HAP-1 (cell line): ENCODE measurements at regions not wholly inside any gene's neighbourhood (a gene's known extent, or its start where the extent isn't known, plus 50 kb on each side); places are given as distances from the start of the nearest gene placed in this dataset.

Experiments
- DNase-seq, 2 experiments: peaks; one replicate each; pipeline ENCODE4 v3.0.0-alpha.2; 2016 to 2020; ENCODE audit warnings: low spot score in 2 of 2
- H3K27me3 ChIP-seq: fragments of 250-450 bp; sonication (Bioruptor Pico); 2 replicates; pipeline ENCODE4 v1.5.1; 2020; ENCODE audit warnings: low read depth, mild to moderate bottlenecking, moderate library complexity
- H3K36me3 ChIP-seq: fragments of 250-450 bp; sonication (Bioruptor Pico); replicated peaks from 2 replicates; pipeline ENCODE4 v1.5.1; 2020; ENCODE audit warnings: mild to moderate bottlenecking
- H3K4me1 ChIP-seq: fragments of 250-450 bp; sonication (Bioruptor Pico); 2 replicates; pipeline ENCODE4 v1.5.1; 2020; ENCODE audit warnings: mild to moderate bottlenecking
- H3K4me3 ChIP-seq: fragments of 250-450 bp; sonication (Bioruptor Pico); 2 replicates; pipeline ENCODE4 v1.5.1; 2020; ENCODE audit warnings: mild to moderate bottlenecking, moderate library complexity
- H3K9me3 ChIP-seq: fragments of 250-450 bp; sonication (Bioruptor Pico); 2 replicates; pipeline ENCODE4 v1.5.1; 2020; ENCODE audit warnings: mild to moderate bottlenecking, moderate library complexity
- in situ Hi-C: fragments of 300-500 bp; cut with MboI; formaldehyde crosslinking; loops from 3 replicates; pipeline ENCODE4 v1.14.3; 2020; ENCODE audit warnings: low sequenced_read_pairs, inconsistent platforms, mixed read lengths

DNA sequence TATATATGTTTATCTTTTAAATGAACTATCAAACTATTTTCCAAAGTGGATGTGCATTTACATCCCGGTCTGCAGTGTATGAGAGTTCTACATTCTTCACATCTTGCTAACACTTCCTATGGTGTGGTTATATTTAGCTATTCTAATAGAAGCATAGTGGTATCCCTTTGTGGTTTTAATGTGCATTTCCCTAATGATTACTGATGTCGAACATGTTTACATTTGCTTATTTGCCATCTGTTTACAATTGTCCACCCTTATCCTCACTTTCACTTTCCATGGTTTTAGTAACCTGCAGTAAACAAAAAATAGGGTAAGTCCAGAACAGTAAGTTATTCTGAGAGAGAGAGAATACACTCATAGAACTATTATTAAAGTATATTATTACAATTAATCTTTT lies 360.5 kb upstream of the NAALADL2 start:
- no peaks in the 10 kb centered on the region for H3K27me3 ChIP-seq
- DNase-seq: no peak
- H3K9me3 ChIP-seq: no peaks in the 10 kb centered on the region
- no peaks in the 10 kb centered on the region for H3K36me3 ChIP-seq
- H3K4me3 ChIP-seq: no peak overlapping the region
- H3K4me1 ChIP-seq: no peaks in the 10 kb centered on the region
- in situ Hi-C loops: no loop called here

DNA sequence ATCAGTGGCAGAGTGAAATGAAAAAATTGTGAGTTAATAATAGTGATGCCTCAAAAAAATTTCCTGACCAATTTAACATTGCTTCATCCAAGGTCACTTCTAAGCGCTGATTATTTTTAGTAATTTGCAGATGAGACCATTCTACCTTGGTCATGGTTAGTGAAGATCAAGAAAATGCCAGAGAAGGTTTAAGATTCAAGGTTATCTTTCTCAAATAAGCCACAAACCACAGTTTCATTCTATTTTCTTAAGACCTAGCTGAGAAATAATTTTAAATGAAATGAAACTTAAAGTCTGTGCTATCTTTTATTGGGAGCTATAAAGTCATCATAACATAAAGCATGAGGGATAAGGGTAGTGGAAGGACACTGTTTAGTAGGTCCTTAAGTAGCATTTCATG lies 353.9 kb upstream of the NAALADL2 start:
- no peaks in the 10 kb centered on the region for H3K36me3 ChIP-seq
- no peaks in the 10 kb centered on the region for H3K9me3 ChIP-seq
- no peaks in the 10 kb centered on the region for H3K4me1 ChIP-seq
- no peak for DNase-seq
- H3K4me3 ChIP-seq: no peak overlapping the region
- H3K27me3 ChIP-seq: no peaks in the 10 kb centered on the region
- in situ Hi-C loops: no loop called here

DNA sequence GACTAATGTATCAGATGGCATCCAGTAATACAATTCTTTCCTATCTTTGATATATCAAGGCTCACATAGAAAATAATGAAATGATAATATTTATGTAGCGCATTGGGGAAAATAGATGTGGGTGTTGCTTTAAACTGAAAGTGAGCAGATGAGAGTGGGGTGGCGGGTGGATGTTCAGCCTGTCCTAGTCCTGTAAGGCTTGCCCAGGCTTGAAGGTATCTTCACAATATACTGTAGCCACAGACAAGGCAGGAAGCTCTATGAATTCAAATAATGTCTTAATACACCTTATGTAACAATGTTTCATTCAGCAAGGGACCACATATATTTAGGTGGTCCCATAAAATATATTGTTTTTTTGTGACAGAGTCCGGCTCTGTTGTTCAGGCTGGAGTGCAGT lies 334.9 kb upstream of the NAALADL2 start:
- Histone ChIP-seq H3K27me3 (no peaks in the 10 kb centered on the region), H3K4me3 (no peak overlapping the region), H3K9me3 (no peaks in the 10 kb centered on the region), H3K36me3 (no peaks in the 10 kb centered on the region), H3K4me1 (no peaks in the 10 kb centered on the region)
- in situ Hi-C loops: no loop called here
- no peak for DNase-seq

DNA sequence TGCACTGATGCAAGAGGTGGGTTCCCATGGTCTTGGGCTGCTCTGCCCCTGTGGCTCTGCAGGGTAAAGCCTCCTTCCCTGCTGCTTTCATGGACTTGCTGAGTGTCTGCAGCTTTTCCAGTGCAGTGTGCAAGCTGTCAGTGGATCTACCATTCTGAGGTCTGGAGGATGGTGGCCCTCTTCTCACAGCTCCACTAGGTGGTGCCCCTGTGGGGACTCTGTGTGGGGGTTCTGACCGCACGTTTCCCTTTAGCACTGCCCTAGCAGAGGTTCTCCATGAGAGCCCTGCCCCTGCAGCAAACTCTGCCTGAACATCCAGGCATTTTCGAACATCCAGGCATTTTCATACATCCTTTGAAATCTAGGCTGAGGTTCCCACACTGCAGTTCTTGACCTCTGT lies 329.8 kb upstream of the NAALADL2 start:
- Histone ChIP-seq H3K4me1 (peaks cover 5% of the 10 kb centered on the region; the same call in 1 of the 2 replicates), H3K27me3 (no peaks in the 10 kb centered on the region), H3K36me3 (no peaks in the 10 kb centered on the region), H3K4me3 (no peak overlapping the region), H3K9me3 (no peaks in the 10 kb centered on the region)
- in situ Hi-C loops: no loop called here
- no peak for DNase-seq

GRCh38 chr3:174531262-174531982 lies 327.7 kb upstream of the NAALADL2 start:
- peak in 1 of 2 experiments; percentile 28 for DNase-seq
- Histone ChIP-seq H3K4me3 (no peak overlapping the region), H3K9me3 (no peaks in the 10 kb centered on the region), H3K27me3 (no peaks in the 10 kb centered on the region), H3K36me3 (no peaks in the 10 kb centered on the region), H3K4me1 (peaks cover 7% of the 10 kb centered on the region)
- in situ Hi-C loops: no loop called here

DNA sequence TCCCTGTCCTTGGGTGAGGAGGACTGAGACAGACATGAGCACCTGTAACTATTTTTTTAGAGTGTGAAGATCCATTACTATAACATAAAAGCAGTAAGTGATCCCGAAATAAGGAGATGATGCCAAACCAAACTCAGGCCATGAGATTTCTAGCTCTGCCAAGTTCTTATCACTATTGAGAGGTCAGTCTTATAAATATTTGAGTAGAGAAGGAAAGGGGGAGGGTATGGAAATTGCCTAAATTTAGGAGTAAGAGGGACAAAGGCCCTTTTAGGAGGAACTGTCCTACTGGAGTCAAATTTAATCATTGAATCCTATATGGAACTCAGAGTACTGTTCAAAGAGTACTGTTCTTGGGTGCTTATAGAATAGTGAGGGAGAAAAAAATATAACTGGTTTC lies 326.9 kb upstream of the NAALADL2 start:
- H3K27me3 ChIP-seq: no peaks in the 10 kb centered on the region
- peaks cover 10% of the 10 kb centered on the region for H3K4me1 ChIP-seq
- no peaks in the 10 kb centered on the region for H3K36me3 ChIP-seq
- no peak overlapping the region for H3K4me3 ChIP-seq
- H3K9me3 ChIP-seq: no peaks in the 10 kb centered on the region
- no peak for DNase-seq
- in situ Hi-C loops: no loop called here

DNA sequence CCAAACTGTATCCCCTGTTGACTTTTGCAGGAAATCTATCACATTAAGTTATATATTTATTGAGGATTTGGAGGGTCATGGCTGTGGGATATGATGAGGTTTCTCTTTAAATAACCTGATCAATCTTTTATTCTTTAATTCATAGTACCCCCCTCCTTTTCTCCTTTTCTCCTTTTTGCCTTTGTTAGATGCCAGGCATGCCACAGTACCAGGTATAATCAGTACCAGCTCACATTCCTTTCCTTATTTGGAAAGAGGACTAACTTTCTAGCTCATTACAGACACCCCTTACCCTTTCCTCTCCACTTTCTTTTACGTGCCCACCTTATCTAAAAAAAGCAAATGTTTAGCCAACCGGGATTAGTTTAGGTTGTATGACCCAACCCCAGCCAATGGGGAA lies 326.4 kb upstream of the NAALADL2 start:
- no peak for DNase-seq
- peaks cover 10% of the 10 kb centered on the region for H3K4me1 ChIP-seq
- no peaks in the 10 kb centered on the region for H3K27me3 ChIP-seq
- in situ Hi-C loops: no loop called here
- H3K4me3 ChIP-seq: no peak overlapping the region
- no peaks in the 10 kb centered on the region for H3K36me3 ChIP-seq
- no peaks in the 10 kb centered on the region for H3K9me3 ChIP-seq

GRCh38 chr3:174533286-174533685 lies 325.8 kb upstream of the NAALADL2 start:
- H3K4me1 ChIP-seq: peaks cover 11% of the 10 kb centered on the region
- H3K27me3 ChIP-seq: no peaks in the 10 kb centered on the region
- no peak for DNase-seq
- no peaks in the 10 kb centered on the region for H3K36me3 ChIP-seq
- in situ Hi-C loops: no loop called here
- no peak overlapping the region for H3K4me3 ChIP-seq
- H3K9me3 ChIP-seq: no peaks in the 10 kb centered on the region

DNA sequence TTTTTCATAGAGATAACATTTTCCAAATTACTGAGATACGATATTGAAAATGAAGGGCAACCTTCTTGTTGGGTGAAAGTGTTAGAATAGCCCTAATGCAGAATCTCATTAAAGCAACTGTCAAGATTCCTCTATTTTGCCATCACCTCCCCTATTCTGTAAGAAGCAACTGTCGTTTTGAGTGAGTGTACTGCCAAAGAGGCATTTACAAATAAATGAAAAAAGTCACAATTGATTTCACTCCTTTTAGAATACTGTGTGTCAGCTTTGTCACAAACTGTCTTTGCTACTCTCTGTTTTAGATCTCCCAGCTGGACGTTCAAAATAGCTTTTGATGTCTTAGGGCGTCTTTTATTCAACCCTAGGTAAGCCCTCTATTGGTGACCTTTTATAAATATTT lies 322.8 kb upstream of the NAALADL2 start:
- Histone ChIP-seq H3K4me3 (no peak overlapping the region), H3K4me1 (peaks cover 30% of the 10 kb centered on the region), H3K27me3 (no peaks in the 10 kb centered on the region), H3K9me3 (no peaks in the 10 kb centered on the region), H3K36me3 (no peaks in the 10 kb centered on the region; the same call in 1 of the 2 replicates)
- DNase-seq: no peak
- in situ Hi-C loops: no loop called here

GRCh38 chr3:174538151-174538550 lies 321.0 kb upstream of the NAALADL2 start:
- Histone ChIP-seq H3K36me3 (no peaks in the 10 kb centered on the region; the same call in 1 of the 2 replicates), H3K4me3 (no peak overlapping the region), H3K4me1 (peaks cover 27% of the 10 kb centered on the region), H3K27me3 (no peaks in the 10 kb centered on the region), H3K9me3 (no peaks in the 10 kb centered on the region)
- in situ Hi-C loops: no loop called here
- DNase-seq: no peak

- Histone ChIP-seq H3K4me1 (peaks cover 27% of the 10 kb centered on the region), H3K9me3 (no peaks in the 10 kb centered on the region), H3K36me3 (no peaks in the 10 kb centered on the region; the same call in 1 of the 2 replicates), H3K27me3 (no peaks in the 10 kb centered on the region), H3K4me3 (no peak overlapping the region)
- DNase-seq: peak; percentile 50 to 91
- in situ Hi-C loops: no loop called here
Measured at GRCh38 chr3:174540116-174540908, 318.8 kb upstream of the NAALADL2 start.

- Histone ChIP-seq H3K36me3 (no peaks in the 10 kb centered on the region; the same call in 1 of the 2 replicates), H3K4me3 (no peak overlapping the region), H3K9me3 (no peaks in the 10 kb centered on the region), H3K4me1 (peaks cover 22% of the 10 kb centered on the region), H3K27me3 (no peaks in the 10 kb centered on the region)
- DNase-seq: no peak
- in situ Hi-C loops: no loop called here
Measured at GRCh38 chr3:174541708-174542315, 317.3 kb upstream of the NAALADL2 start.

- no peaks in the 10 kb centered on the region for H3K9me3 ChIP-seq
- no peak overlapping the region for H3K4me3 ChIP-seq
- DNase-seq: no peak
- H3K27me3 ChIP-seq: no peaks in the 10 kb centered on the region
- no peaks in the 10 kb centered on the region for H3K4me1 ChIP-seq
- no peaks in the 10 kb centered on the region for H3K36me3 ChIP-seq
- in situ Hi-C loops: no loop called here
Measured at GRCh38 chr3:174547801-174548435, 311.2 kb upstream of the NAALADL2 start.
